Esophagus squamous epithelium (tissue), 5 donors: ENCODE measurements at regions not wholly inside any gene's neighbourhood (a gene's known extent, or its start where the extent isn't known, plus 50 kb on each side); places are given as distances from the start of the nearest gene placed in this dataset.
"Not testable (repeated sequence)": the region's sequence is repeated elsewhere in the genome, so short reads cannot be mapped to it uniquely, and the experiment has no call there.

ENCODE experiments used
- DNase-seq: peaks from one replicate; lab custom pipeline; 2025; lab: John Stamatoyannopoulos, UW
- H3K27ac ChIP-seq, 4 donors: fragments of 200-600 bp; sonication (generic); one replicate each; pipeline ENCODE4 v1.5.1; 2016 to 2019; ENCODE audit warnings: mild to moderate bottlenecking in 1 of 4
- H3K27me3 ChIP-seq, 4 donors: fragments of 200-600 bp; sonication (generic); 1 replicate in 3 of 4; 2 replicates in 1 of 4; pipeline versions ENCODE4 v1.5.1 to v1.6.0; 2017 to 2021; ENCODE audit warnings: antibody characterized with exemption in 1 of 4
- H3K36me3 ChIP-seq, 3 donors: fragments of 200-600 bp; sonication (generic); one replicate each; pipeline ENCODE4 v1.5.1; 2016 to 2019
- H3K4me1 ChIP-seq, 3 donors: fragments of 200-600 bp; sonication (generic); one replicate each; pipeline ENCODE4 v1.5.1; 2017 to 2019
- H3K4me3 ChIP-seq, 4 donors: fragments of 200-600 bp; sonication (generic); 1 replicate in 3 of 4; 2 replicates in 1 of 4; pipeline ENCODE4 v1.5.1; 2016 to 2019; ENCODE audit warnings: mild to moderate bottlenecking in 2 of 4, moderate library complexity in 1 of 4
- H3K9me3 ChIP-seq, 3 donors: fragments of 200-600 bp; sonication (generic); one replicate each; pipeline ENCODE4 v1.5.1; 2016 to 2019
- POLR2A ChIP-seq, 4 donors: fragments of 450-650 bp; IDR thresholded peaks; one replicate each; pipeline ENCODE4 v1.6.1; 2017; ENCODE audit warnings: antibody characterized with exemption in 4 of 4, mild to moderate bottlenecking in 4 of 4, moderate library complexity in 3 of 4
- WGBS, 2 donors: methylation state at CpG; one replicate each; pipeline ENCODE4 v1.1.5; 2018; 5-methylcytosine and 5-hydroxymethylcytosine counted together
- intact Hi-C: fragments of 100-400 bp; cut with DNase I; formaldehyde crosslinking; loops from one replicate; pipeline ENCODE4 v1.15.0; 2022
- TF ChIP-seq, protein P1 (sequence below), 6 experiments: fragments of 450-650 bp in 4 of 6; fragments of 200-600 bp in 2 of 6; sonication (generic) in 2 of 6; IDR thresholded peaks; one replicate each; pipeline ENCODE4 v1.5.1; 2016 to 2019; ENCODE audit warnings: antibody characterized with exemption in 6 of 6, mild to moderate bottlenecking in 4 of 6, moderate library complexity in 4 of 6
- donor health status: DM: yes; HTN: yes; CAD: no.

DNA sequence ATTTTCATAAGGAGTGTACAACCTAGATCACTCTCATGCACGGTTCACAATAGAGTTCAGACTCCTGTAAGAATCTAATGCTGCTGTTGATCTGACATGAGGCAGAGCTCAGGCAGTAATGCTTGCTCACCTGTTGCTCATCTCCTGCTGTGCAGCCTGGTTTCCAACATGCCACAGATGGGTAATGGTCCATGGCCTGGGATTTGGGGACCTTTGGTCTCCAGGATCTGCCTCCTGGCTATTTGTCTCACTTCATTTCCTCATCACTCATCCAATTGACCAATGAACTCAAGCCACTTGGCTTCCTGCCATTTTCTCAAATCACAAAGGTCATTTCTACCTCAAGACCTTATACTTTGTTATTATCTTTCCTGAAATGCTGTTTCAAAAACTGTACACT lies 786.1 kb downstream of the ANKRD7 start:
- H3K27me3 ChIP-seq: no peaks in the 10 kb centered on the region
- H3K4me3 ChIP-seq: no peak overlapping the region
- H3K9me3 ChIP-seq: no peaks in the 10 kb centered on the region
- intact Hi-C loops: no loop called here
- 60% methylated on average over 1 of the region's 1 CpG; no CpG with 5 or more reads in 1 of the 2 donors for WGBS, 2 donors
- H3K4me1 ChIP-seq: no peaks in the 10 kb centered on the region
- TF ChIP-seq, protein P1, sequence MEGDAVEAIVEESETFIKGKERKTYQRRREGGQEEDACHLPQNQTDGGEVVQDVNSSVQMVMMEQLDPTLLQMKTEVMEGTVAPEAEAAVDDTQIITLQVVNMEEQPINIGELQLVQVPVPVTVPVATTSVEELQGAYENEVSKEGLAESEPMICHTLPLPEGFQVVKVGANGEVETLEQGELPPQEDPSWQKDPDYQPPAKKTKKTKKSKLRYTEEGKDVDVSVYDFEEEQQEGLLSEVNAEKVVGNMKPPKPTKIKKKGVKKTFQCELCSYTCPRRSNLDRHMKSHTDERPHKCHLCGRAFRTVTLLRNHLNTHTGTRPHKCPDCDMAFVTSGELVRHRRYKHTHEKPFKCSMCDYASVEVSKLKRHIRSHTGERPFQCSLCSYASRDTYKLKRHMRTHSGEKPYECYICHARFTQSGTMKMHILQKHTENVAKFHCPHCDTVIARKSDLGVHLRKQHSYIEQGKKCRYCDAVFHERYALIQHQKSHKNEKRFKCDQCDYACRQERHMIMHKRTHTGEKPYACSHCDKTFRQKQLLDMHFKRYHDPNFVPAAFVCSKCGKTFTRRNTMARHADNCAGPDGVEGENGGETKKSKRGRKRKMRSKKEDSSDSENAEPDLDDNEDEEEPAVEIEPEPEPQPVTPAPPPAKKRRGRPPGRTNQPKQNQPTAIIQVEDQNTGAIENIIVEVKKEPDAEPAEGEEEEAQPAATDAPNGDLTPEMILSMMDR (IDR thresholded peaks at IDR 0.05): no peak
- no peak for TF ChIP-seq POLR2A (IDR thresholded peaks at IDR 0.05)
- H3K27ac ChIP-seq: no peak overlapping the region
- no peaks in the 10 kb centered on the region for H3K36me3 ChIP-seq
- no peak for DNase-seq

DNA sequence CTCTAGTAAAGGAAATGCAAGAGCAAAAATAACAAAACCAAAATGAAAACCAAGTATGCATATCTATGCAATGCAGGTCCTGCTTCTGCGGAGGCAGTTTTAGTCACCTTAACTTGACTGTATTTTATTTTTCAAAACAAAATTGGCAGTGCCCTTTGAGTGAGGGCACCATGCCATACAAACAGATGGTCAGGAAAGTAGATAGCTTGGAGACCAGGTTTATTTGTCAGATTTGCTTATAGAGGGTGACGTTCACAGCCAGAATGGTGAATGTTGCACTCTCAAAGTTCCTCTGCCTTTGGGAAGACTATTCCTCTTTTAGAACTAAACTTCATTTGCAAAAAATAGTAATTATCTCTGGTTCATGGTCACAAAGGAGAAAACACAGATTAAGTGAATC lies 801.9 kb downstream of the ANKRD7 start:
- DNase-seq: no peak
- intact Hi-C loops: no loop called here
- TF ChIP-seq POLR2A (IDR thresholded peaks at IDR 0.05): no peak
- TF ChIP-seq, protein P1 (IDR thresholded peaks at IDR 0.05): no peak
- H3K4me3 ChIP-seq: no peak overlapping the region
- no peak overlapping the region for H3K27ac ChIP-seq
- no peaks in the 10 kb centered on the region for H3K9me3 ChIP-seq
- H3K27me3 ChIP-seq: no peaks in the 10 kb centered on the region
- 79 to 80% methylated on average over 2 of the region's 2 CpGs for WGBS, 2 donors
- no peaks in the 10 kb centered on the region for H3K36me3 ChIP-seq
- no peaks in the 10 kb centered on the region for H3K4me1 ChIP-seq

DNA sequence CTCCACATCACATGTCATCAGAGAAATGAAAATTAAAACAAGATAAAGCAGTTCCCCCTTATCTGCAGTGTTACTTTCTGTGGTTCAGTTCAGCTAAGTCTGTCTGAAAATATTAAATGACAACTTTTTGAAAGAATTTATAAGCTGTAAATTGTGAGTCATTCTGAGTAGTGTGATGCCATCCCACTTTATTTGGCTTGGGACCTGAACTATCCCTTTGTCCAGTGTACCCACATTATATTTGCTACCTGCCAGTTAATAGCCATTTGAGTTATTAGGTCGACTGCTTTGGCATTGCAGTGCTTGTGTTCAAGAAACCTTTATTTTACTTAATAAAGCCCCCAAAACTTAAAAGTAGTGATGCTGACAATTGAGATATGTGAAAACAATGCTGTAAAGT lies 804.2 kb downstream of the ANKRD7 start:
- 26 to 29% methylated on average over 1 of the region's 1 CpG for WGBS, 2 donors
- no peak for DNase-seq

DNA sequence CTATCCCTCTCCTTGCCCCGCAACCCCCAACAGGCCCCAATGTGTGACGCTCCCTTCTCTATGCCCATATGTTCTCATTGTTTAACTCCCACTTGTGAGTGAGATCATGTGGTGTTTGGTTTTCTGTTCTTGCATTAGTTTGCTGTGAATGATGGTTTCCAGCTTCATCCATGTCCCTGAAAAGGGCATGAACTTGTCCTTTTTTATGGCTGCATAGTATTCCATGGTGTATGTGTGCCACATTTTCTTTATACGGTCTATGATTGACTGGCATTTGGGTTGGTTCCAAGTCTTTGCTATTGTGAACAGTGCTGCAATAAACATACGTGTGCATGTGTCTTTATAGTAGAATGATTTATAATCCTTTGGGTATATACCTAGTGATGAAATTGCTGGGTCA lies 807.6 kb downstream of the ANKRD7 start:
- H3K9me3 ChIP-seq, H3K27ac ChIP-seq, H3K36me3 ChIP-seq, intact Hi-C loops, H3K27me3 ChIP-seq, DNase-seq, H3K4me1 ChIP-seq, H3K4me3 ChIP-seq: not testable (repeated sequence)
- WGBS, 2 donors: 82 to 88% methylated on average over 4 of the region's 4 CpGs

More for the DNA sequence above, 804.2 kb downstream of the ANKRD7 start:
- Histone ChIP-seq H3K27ac (no peak overlapping the region), H3K36me3 (no peaks in the 10 kb centered on the region), H3K4me1 (no peaks in the 10 kb centered on the region), H3K9me3 (no peaks in the 10 kb centered on the region), H3K4me3 (no peak overlapping the region), H3K27me3 (no peaks in the 10 kb centered on the region)
- TF ChIP-seq POLR2A (IDR thresholded peaks at IDR 0.05): no peak
- TF ChIP-seq, protein P1 (IDR thresholded peaks at IDR 0.05): no peak
- intact Hi-C loops: no loop called here

DNA sequence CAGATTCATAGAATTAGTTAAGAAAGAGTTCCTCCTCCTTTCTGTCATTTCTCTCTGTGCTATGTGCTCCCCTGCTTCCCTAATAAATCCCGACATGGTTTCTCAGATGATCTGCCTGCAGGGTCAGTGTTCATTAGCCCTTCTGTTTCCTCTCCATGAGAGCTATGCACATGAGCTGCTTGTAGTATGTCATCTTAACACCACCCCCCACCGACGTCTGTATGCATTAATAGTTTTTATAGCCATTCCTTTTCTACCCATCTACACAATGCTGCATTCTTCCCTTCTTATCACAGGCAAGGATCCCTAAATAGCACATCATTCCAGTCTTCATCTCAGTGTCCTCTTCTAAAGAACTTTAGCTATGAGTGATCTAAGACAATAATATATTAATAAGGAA lies 809.1 kb downstream of the ANKRD7 start:
- TF ChIP-seq, protein P1 (IDR thresholded peaks at IDR 0.05): no peak
- TF ChIP-seq POLR2A (IDR thresholded peaks at IDR 0.05): no peak
- no peaks in the 10 kb centered on the region for H3K9me3 ChIP-seq
- no peaks in the 10 kb centered on the region for H3K36me3 ChIP-seq
- intact Hi-C loops: no loop called here
- H3K4me3 ChIP-seq: no peak overlapping the region
- no peaks in the 10 kb centered on the region for H3K4me1 ChIP-seq
- DNase-seq: no peak
- no peaks in the 10 kb centered on the region for H3K27me3 ChIP-seq
- 72 to 75% methylated on average over 3 of the region's 3 CpGs for WGBS, 2 donors
- no peak overlapping the region for H3K27ac ChIP-seq

DNA sequence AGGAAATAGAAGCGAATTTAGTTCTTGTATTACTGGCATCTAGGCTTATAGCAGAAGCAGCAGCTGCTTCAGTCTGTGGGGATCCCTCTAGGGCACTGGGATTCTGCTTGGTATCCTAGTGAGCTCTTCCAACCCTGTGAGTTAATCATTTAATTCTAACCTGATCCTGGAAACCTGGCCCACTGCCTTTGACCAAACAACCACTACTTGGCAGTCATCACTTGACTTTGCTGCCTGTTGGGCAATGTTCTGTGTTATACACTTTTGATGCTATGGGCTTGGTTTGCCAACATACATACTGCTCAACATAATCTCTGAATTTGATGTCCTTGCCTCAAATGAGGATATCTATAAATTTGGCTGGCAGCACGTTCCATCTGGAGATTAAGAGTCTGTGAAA lies 813.4 kb downstream of the ANKRD7 start:
- Histone ChIP-seq H3K27me3 (no peaks in the 10 kb centered on the region), H3K27ac (no peak overlapping the region), H3K4me3 (no peak overlapping the region), H3K9me3 (no peaks in the 10 kb centered on the region), H3K36me3 (no peaks in the 10 kb centered on the region), H3K4me1 (no peaks in the 10 kb centered on the region)
- intact Hi-C loops: no loop called here
- 26 to 41% methylated on average over 2 of the region's 2 CpGs for WGBS, 2 donors
- no peak for DNase-seq
- TF ChIP-seq, protein P1 (IDR thresholded peaks at IDR 0.05): no peak
- TF ChIP-seq POLR2A (IDR thresholded peaks at IDR 0.05): no peak
